GM21717 (cell line): ENCODE measurements at regions not wholly inside any gene's neighbourhood (a gene's known extent, or its start where the extent isn't known, plus 50 kb on each side); places are given as distances from the start of the nearest gene placed in this dataset.
"Not testable (repeated sequence)": the region's sequence is repeated elsewhere in the genome, so short reads cannot be mapped to it uniquely, and the experiment has no call there.

Experiments used
- ATAC-seq: cut with Tn5 transposase; IDR thresholded peaks from one replicate; pipeline ENCODE4 v1.9.1; 2021; ENCODE audit warnings: mild to moderate bottlenecking, moderate library complexity; ENCODE audit not compliant: unreplicated experiment

DNA sequence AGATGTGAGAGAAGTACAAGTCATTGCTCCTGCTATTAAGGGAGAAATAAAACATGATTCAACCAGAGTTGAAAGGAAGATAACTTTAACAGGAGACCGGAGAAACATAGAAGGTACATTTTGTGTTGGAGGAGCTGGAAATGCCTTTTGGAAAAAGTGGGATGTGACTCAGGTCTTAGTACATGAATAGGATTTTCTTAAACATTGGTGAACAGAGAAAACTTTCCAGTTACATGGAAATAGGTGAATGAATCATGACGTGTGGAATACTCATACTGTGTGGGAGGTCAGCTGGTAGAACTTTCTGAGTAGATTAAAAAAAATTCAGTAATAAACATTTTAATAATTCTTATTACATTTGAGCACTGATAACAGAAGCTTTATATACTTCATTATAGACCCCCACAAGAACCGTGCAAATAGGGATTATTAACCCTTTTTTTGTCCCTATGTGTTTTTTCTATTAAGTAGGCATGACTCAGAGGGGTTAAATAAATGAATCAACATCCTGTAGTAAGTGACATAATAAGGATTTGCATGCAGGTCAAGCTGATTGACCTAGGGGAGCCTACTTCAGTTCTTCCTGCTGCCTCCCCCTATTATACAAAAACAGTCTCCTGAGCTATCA is 710.5 kb downstream of the NOVA1 start:
- ATAC-seq, result no peak

- ATAC-seq, result no peak
Observed at GRCh38 chr14:25884657-25885056, 713.2 kb downstream of the NOVA1 start.

GRCh38 chr14:25882899-25883298 is 714.9 kb downstream of the NOVA1 start:
- ATAC-seq, result no peak

DNA sequence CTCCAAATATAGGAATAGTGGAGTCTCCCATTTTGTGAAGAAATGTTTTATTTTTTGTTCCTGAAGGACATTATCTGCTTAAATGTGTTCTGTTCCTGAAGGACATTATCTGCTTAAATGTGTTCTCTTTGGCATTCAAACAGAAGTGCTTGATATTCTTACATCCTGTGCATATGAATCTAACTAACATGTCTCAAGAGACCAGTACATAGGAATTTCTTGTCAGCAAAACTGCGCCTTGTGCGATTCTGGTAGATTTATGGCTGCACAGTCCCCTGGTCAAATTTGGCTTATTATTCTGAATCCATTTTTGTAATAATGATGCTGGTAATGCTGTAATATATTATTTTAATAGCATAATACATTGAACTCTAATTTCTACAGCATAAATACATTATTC is 722.4 kb downstream of the NOVA1 start:
- no peak for ATAC-seq

- ATAC-seq, result no peak
Observed at GRCh38 chr14:25869854-25870253, 728.0 kb downstream of the NOVA1 start.

DNA sequence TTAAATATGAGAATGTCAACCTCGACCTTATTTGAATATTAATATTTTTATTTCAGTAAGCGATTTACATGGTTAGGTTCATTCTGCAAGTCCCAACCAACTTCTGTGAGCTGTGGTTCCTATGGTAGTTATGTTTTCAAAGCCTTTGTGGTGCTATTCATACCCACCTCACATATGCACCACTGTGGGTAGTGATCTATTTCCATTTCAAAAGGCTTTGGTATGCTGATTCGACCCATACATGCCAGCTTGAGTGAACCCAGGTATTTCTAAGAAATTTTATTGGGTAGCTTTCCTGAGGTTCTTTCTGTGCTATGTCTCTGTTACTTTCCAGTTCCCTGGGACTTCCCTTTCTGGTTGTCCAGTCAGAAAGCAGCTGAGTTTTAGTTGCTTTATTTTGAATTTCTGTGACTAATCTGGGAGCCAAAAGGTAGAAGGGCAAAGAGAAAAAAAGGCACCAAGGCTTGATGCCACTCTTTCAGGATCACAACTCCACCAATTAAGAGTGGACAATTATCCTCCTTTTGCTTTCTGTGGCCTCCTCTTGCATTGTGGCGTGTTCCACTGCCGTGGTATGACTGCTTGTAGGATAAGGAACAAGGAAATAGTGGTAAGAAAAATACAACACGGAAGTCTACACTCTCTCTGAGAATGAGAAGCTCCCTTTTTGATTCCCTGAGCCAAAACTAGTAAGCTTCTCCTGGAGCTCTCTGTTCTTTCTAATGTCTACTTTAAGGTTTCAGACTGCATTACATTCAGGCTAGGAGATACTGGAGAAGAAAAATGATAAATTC is 729.1 kb downstream of the NOVA1 start:
- ATAC-seq, result no peak

- no peak for ATAC-seq
Observed at GRCh38 chr14:25861406-25861805, 736.4 kb downstream of the NOVA1 start.

DNA sequence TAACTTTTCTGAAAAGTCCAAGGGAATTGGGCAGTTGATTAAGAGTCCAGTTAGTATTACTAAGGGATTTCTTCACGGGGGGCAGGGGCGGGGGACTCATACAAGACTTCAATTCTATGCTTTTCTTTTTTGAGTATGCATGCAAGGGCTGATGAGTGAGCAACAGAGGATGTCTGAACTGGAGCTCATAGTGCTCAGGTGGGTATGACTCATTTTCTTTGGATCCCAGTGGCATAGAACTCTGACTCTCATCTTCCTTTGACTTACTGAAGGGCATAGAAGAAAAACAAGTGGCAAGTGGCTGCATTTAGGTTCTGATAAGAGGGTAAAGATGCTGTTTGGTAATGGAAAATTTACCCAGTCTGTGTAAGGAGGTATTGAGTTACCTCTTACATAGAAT is 749.2 kb downstream of the NOVA1 start:
- ATAC-seq, result no peak

GRCh38 chr14:25846246-25846645 is 751.6 kb downstream of the NOVA1 start:
- no peak for ATAC-seq

DNA sequence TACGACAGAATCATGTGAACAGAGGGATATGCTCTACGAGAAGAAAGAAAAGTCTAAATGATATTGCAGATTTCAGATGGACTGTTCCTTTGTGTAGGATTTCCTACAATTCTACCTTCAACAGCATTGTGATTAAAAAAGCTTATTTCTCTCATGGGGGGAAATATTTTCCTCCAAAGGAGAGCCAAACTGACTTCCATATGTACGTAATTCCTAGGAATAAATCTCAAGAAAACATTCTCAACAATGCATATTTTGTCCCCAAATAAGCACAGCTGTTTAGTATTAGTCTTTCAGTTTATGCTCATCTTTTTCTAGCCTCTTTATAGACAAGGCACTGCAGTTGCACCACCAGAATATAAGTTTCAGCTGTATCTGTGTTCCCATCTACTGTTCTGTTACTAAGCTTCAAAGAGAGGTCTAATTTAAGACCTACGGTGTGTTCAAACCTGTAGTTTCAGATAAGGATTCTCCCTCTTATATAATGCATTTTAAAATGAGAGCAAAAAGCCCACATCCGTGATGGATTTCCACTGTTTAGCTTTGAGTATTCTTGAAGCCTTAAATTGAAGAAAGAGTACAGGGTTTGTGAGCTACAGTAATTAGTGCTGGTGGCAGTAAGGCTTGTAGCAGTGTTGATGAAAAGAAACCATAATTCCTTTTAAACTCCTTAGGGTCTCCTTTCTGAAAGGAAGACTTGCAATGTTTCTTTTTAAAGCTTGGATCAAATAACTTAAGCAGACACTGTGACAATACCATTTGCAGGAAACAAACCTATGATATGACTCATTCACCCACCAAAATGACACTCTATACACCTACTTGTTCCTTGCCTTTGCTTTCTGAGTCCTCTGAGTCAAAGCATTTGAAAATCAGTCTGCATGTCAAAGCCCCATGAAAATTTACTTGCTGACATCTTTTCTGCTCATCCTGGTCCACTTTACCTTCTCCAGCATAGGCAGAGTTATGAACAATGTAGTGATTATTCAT is 754.1 kb downstream of the NOVA1 start:
- no peak for ATAC-seq

DNA sequence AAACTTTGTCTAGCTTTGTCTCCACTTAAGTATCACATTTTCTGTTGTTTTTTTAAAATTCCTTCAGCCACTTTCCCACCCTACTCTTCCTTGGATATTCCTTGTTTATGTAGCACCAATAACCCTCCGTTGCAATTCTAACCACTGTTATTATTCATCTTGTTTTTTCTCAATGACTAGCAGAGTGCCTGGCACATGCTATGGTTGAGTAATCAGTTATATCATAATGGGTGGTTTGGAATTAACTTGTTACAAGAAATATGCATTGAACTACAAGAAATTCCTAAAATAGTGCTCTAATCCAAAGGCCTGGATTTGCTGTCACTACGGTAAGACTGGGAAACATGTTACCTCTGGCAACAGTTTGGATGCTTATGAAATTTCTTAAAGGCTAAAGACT is 756.6 kb downstream of the NOVA1 start:
- ATAC-seq, result no peak

GRCh38 chr14:25837551-25837965 is 760.3 kb downstream of the NOVA1 start:
- ATAC-seq, result no peak

DNA sequence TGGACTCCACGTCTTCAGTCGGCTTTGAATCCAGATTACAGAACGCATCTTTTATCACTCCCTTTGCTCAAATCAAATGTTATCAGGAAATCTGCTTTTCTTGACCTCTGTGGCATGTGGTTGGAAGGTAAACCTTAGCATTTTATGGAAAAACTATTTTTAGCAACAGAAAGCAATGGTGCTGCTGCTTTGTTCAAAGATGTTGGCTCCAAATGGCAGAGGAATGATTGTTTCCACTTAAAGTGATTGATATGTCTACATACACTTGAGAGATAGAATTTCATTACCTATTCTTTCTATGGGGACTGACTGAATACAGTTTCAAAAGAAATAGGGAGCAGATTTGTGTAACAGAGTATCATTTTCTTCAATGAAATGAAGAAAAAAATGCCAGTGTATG is 761.2 kb downstream of the NOVA1 start:
- ATAC-seq, result no peak

GRCh38 chr14:25833341-25834126 is 764.3 kb downstream of the NOVA1 start:
- no peak for ATAC-seq

- ATAC-seq, result no peak
Observed at GRCh38 chr14:25832585-25832984, 765.2 kb downstream of the NOVA1 start.

DNA sequence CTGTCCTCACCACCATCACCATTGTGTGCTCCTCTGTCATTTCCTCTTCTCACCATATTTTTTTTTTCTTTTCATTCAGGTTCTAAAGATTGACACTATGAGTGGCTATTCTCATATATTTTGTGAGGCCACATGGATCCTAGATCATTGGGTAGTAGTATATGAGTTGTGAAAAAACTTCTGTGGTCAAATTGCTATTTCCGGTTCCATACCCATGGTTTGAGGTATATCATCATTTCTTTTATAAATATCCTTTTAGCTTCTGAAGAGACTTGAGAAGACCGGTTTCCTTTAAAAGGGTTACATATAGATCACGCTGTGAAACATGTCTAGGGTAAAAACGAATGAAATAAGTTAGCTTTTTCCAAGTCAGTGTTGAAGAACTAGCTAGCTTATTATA is 769.3 kb downstream of the NOVA1 start:
- no peak for ATAC-seq

DNA sequence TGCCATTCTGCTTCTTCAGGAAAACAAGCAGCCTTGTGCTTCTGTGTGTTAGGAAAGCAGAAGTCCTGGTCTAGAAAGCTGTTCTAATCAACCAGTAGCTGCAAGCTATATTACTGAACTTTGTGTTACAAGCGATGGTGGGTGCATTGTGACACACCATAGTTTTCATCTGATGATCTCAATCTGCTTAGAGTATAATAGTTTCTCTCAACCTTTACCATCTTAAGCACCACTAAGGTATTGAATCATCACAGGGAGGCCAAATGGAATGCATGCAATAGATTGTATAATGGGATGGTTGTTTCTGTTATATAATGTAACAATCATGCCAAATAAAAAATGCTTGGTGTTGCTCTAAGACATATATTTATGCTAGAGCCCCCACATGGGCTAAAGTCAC is 771.7 kb downstream of the NOVA1 start:
- no peak for ATAC-seq

- ATAC-seq, result no peak
Observed at GRCh38 chr14:25820368-25820767, 770.4 kb upstream of the STXBP6 start.

- ATAC-seq, result not testable (repeated sequence)
Observed at GRCh38 chr14:25814622-25815021, 764.7 kb upstream of the STXBP6 start.

- no peak for ATAC-seq
Observed at GRCh38 chr14:25803386-25804018, 753.6 kb upstream of the STXBP6 start.
